Brain microvascular endothelial cell (primary cell): ENCODE measurements at regions not wholly inside any gene's neighbourhood (a gene's known extent, or its start where the extent isn't known, plus 50 kb on each side); places are given as distances from the start of the nearest gene placed in this dataset.

Source experiments
- DNase-seq: peaks from one replicate; pipeline ENCODE4 v3.0.0-alpha.2; 2020
- H3K27ac ChIP-seq: fragments of 250-450 bp; sonication (Bioruptor Pico); 2 replicates; pipeline ENCODE4 v1.5.1; 2020; ENCODE audit warnings: mild to moderate bottlenecking, moderate library complexity
- H3K27me3 ChIP-seq: fragments of 250-450 bp; sonication (Bioruptor Pico); replicated peaks from 2 replicates; pipeline ENCODE4 v1.5.1; 2020; ENCODE audit warnings: mild to moderate bottlenecking
- H3K36me3 ChIP-seq: fragments of 250-450 bp; sonication (Bioruptor Pico); replicated peaks from 2 replicates; pipeline ENCODE4 v1.5.1; 2020; ENCODE audit warnings: mild to moderate bottlenecking
- H3K4me3 ChIP-seq: 2 replicates; pipeline ENCODE4 v1.5.1; 2011; ENCODE audit warnings: low read depth, mild to moderate bottlenecking, control low read depth, low read length, moderate library complexity
- CTCF ChIP-seq: IDR thresholded peaks from 2 replicates; pipeline ENCODE4 v1.5.1; 2011; ENCODE audit warnings: low read depth, mild to moderate bottlenecking, moderate library complexity, low read length, control low read depth, inconsistent platforms; ENCODE audit errors: missing control alignments
- in situ Hi-C: cut with HindIII; loops from 2 replicates; pipeline ENCODE4 v1.10.0; 2017; ENCODE audit warnings: low sequenced_read_pairs, low pct_ligation_motif_present

GRCh38 chr12:41919526-41920261 is 225.0 kb downstream of the GXYLT1 start:
- in situ Hi-C loops: no loop called here
- H3K36me3 ChIP-seq: no peaks in the 10 kb centered on the region

GRCh38 chr12:41919048-41919447 is 225.6 kb downstream of the GXYLT1 start:
- no peaks in the 10 kb centered on the region for H3K36me3 ChIP-seq
- no peak overlapping the region for H3K27ac ChIP-seq
- in situ Hi-C loops: no loop called here
- no peak for TF ChIP-seq CTCF
- DNase-seq: no peak
- H3K4me3 ChIP-seq: no peak overlapping the region
- no peaks in the 10 kb centered on the region for H3K27me3 ChIP-seq

More at GRCh38 chr12:41919526-41920261, 225.0 kb downstream of the GXYLT1 start:
- DNase-seq: no peak
- Histone ChIP-seq H3K27ac (no peak overlapping the region), H3K4me3 (no peak overlapping the region), H3K27me3 (no peaks in the 10 kb centered on the region)
- TF ChIP-seq CTCF: no peak

GRCh38 chr12:41917938-41918341 is 226.7 kb downstream of the GXYLT1 start:
- no peaks in the 10 kb centered on the region for H3K27me3 ChIP-seq

GRCh38 chr12:41917181-41917580 is 227.5 kb downstream of the GXYLT1 start:
- Histone ChIP-seq H3K4me3 (no peak overlapping the region), H3K27me3 (no peaks in the 10 kb centered on the region), H3K36me3 (no peaks in the 10 kb centered on the region), H3K27ac (no peak overlapping the region)
- no peak for DNase-seq
- in situ Hi-C loops: no loop called here
- no peak for TF ChIP-seq CTCF

More at GRCh38 chr12:41917938-41918341, 226.7 kb downstream of the GXYLT1 start:
- in situ Hi-C loops: no loop called here
- TF ChIP-seq CTCF: no peak
- Histone ChIP-seq H3K4me3 (no peak overlapping the region), H3K36me3 (no peaks in the 10 kb centered on the region), H3K27ac (no peak overlapping the region)
- peak; percentile 12 for DNase-seq

- TF ChIP-seq CTCF: no peak
- in situ Hi-C loops: no loop called here
- H3K4me3 ChIP-seq: no peak overlapping the region
- no peaks in the 10 kb centered on the region for H3K27me3 ChIP-seq
- no peak overlapping the region for H3K27ac ChIP-seq
- DNase-seq: no peak
- H3K36me3 ChIP-seq: no peaks in the 10 kb centered on the region
These were observed 233.9 kb downstream of the GXYLT1 start for GRCh38 chr12:41910578-41911320.

GRCh38 chr12:41908206-41908605 is 236.5 kb downstream of the GXYLT1 start:
- Histone ChIP-seq H3K27me3 (no peaks in the 10 kb centered on the region), H3K36me3 (no peaks in the 10 kb centered on the region), H3K27ac (no peak overlapping the region), H3K4me3 (no peak overlapping the region)
- DNase-seq: no peak
- in situ Hi-C loops: no loop called here
- no peak for TF ChIP-seq CTCF
